ENCODE measurements at regions not wholly inside any gene's neighbourhood (a gene's known extent, or its start where the extent isn't known, plus 50 kb on each side); places are given as distances from the start of the nearest gene placed in this dataset.

DNA sequence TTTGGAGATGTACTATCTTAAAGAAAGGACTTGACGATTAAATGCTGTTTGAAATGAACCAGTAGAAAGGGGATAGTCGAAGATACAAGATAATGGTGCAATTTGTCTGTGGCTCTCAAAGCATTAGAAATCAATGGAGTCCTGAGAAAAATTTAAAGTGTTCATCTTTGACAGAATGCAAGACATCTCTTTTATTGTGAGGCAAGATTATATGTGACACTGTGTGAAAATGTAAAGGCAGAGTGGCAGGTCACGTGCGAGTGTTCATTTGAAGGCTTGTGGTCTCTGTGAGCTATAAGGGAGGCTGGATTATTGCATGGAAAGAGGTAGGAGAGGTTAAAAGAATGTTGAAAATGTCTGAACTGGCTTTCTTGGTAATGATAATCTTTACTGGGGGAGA, 709.2 kb downstream of the DSC3 start (continued):
- TF ChIP-seq, protein P1, sequence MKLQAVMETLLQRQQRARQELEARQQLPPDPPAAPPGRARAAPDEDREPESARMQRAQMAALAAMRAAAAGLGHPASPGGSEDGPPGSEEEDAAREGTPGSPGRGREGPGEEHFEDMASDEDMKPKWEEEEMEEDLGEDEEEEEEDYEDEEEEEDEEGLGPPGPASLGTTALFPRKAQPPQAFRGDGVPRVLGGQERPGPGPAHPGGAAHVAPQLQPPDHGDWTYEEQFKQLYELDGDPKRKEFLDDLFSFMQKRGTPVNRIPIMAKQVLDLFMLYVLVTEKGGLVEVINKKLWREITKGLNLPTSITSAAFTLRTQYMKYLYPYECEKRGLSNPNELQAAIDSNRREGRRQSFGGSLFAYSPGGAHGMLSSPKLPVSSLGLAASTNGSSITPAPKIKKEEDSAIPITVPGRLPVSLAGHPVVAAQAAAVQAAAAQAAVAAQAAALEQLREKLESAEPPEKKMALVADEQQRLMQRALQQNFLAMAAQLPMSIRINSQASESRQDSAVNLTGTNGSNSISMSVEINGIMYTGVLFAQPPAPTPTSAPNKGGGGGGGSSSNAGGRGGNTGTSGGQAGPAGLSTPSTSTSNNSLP (IDR thresholded peaks at IDR 0.05; ENCODE audit: low read depth, low read length), result no peak
- TF ChIP-seq NFKB2 (CRISPR knock-in tag; IDR thresholded peaks at IDR 0.05; ENCODE audit: borderline replicate concordance) (no peak), NFRKB (IDR thresholded peaks at IDR 0.05) (no peak), ZSCAN12 (CRISPR knock-in tag; IDR thresholded peaks at IDR 0.05) (no peak), ZNF777 (CRISPR knock-in tag; IDR thresholded peaks at IDR 0.05) (no peak)
- TF ChIP-seq, protein P2, sequence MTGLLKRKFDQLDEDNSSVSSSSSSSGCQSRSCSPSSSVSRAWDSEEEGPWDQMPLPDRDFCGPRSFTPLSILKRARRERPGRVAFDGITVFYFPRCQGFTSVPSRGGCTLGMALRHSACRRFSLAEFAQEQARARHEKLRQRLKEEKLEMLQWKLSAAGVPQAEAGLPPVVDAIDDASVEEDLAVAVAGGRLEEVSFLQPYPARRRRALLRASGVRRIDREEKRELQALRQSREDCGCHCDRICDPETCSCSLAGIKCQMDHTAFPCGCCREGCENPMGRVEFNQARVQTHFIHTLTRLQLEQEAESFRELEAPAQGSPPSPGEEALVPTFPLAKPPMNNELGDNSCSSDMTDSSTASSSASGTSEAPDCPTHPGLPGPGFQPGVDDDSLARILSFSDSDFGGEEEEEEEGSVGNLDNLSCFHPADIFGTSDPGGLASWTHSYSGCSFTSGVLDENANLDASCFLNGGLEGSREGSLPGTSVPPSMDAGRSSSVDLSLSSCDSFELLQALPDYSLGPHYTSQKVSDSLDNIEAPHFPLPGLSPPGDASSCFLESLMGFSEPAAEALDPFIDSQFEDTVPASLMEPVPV (CRISPR knock-in tag; IDR thresholded peaks at IDR 0.05), result no peak
- TF ChIP-seq, protein P3, sequence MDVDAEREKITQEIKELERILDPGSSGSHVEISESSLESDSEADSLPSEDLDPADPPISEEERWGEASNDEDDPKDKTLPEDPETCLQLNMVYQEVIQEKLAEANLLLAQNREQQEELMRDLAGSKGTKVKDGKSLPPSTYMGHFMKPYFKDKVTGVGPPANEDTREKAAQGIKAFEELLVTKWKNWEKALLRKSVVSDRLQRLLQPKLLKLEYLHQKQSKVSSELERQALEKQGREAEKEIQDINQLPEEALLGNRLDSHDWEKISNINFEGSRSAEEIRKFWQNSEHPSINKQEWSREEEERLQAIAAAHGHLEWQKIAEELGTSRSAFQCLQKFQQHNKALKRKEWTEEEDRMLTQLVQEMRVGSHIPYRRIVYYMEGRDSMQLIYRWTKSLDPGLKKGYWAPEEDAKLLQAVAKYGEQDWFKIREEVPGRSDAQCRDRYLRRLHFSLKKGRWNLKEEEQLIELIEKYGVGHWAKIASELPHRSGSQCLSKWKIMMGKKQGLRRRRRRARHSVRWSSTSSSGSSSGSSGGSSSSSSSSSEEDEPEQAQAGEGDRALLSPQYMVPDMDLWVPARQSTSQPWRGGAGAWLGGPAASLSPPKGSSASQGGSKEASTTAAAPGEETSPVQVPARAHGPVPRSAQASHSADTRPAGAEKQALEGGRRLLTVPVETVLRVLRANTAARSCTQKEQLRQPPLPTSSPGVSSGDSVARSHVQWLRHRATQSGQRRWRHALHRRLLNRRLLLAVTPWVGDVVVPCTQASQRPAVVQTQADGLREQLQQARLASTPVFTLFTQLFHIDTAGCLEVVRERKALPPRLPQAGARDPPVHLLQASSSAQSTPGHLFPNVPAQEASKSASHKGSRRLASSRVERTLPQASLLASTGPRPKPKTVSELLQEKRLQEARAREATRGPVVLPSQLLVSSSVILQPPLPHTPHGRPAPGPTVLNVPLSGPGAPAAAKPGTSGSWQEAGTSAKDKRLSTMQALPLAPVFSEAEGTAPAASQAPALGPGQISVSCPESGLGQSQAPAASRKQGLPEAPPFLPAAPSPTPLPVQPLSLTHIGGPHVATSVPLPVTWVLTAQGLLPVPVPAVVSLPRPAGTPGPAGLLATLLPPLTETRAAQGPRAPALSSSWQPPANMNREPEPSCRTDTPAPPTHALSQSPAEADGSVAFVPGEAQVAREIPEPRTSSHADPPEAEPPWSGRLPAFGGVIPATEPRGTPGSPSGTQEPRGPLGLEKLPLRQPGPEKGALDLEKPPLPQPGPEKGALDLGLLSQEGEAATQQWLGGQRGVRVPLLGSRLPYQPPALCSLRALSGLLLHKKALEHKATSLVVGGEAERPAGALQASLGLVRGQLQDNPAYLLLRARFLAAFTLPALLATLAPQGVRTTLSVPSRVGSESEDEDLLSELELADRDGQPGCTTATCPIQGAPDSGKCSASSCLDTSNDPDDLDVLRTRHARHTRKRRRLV (CRISPR knock-in tag; IDR thresholded peaks at IDR 0.05), result no peak
